ENCODE measurements at regions not wholly inside any gene's neighbourhood (a gene's known extent, or its start where the extent isn't known, plus 50 kb on each side); places are given as distances from the start of the nearest gene placed in this dataset.

- H3K27ac ChIP-seq, result no peak overlapping the region
- no peak for TF ChIP-seq CTCF (IDR thresholded peaks at IDR 0.05)
- no peak for TF ChIP-seq ZFX (IDR thresholded peaks at IDR 0.05; ENCODE audit: borderline replicate concordance)
These were observed 1430.5 kb downstream of the TBC1D22A start for GRCh38 chr22:48192920-48193319.

- no peak overlapping the region for H3K27ac ChIP-seq
- TF ChIP-seq ZFX (IDR thresholded peaks at IDR 0.05; ENCODE audit: borderline replicate concordance) (no peak), CTCF (IDR thresholded peaks at IDR 0.05) (no peak)
These were observed 1429.6 kb downstream of the TBC1D22A start for GRCh38 chr22:48192071-48192470.

GRCh38 chr22:48188231-48188721 lies 1425.8 kb downstream of the TBC1D22A start:
- TF ChIP-seq CTCF (IDR thresholded peaks at IDR 0.05), result no peak
- TF ChIP-seq ZFX (IDR thresholded peaks at IDR 0.05; ENCODE audit: borderline replicate concordance), result no peak
- no peak overlapping the region for H3K27ac ChIP-seq

GRCh38 chr22:48187356-48187755 lies 1424.9 kb downstream of the TBC1D22A start:
- TF ChIP-seq ZFX (IDR thresholded peaks at IDR 0.05; ENCODE audit: borderline replicate concordance) (no peak), CTCF (IDR thresholded peaks at IDR 0.05) (no peak)

GRCh38 chr22:48186146-48186790 lies 1423.8 kb downstream of the TBC1D22A start:
- TF ChIP-seq ZFX (IDR thresholded peaks at IDR 0.05; ENCODE audit: borderline replicate concordance) (no peak), CTCF (IDR thresholded peaks at IDR 0.05) (no peak)
- H3K27ac ChIP-seq, result no peak overlapping the region

More at GRCh38 chr22:48187356-48187755, 1424.9 kb downstream of the TBC1D22A start:
- H3K27ac ChIP-seq, result no peak overlapping the region

- H3K27ac ChIP-seq, result no peak overlapping the region
- no peak for TF ChIP-seq ZFX (IDR thresholded peaks at IDR 0.05; ENCODE audit: borderline replicate concordance)
- TF ChIP-seq CTCF (IDR thresholded peaks at IDR 0.05), result no peak
These were observed 1422.9 kb downstream of the TBC1D22A start for GRCh38 chr22:48185071-48186055.
